SK-N-SH treated with all-trans-retinoic acid at 6 μM for 48 hours (cell line): ENCODE measurements at regions not wholly inside any gene's neighbourhood (a gene's known extent, or its start where the extent isn't known, plus 50 kb on each side); places are given as distances from the start of the nearest gene placed in this dataset.

Experiments used
- ATAC-seq: fragments of 200-7000 bp; cut with Tn5 transposase; 3 replicates; pipeline ENCODE4 v1.9.1; 2020; ENCODE audit warnings: mild to moderate bottlenecking, moderate library complexity
- CSDC2 ChIP-seq: fragments of 250-450 bp; sonication (Bioruptor Pico); IDR thresholded peaks from 2 replicates; pipeline ENCODE4 v1.5.0; 2020; ENCODE audit warnings: mild to moderate bottlenecking, moderate library complexity
- ESRRG ChIP-seq: fragments of 250-450 bp; sonication (Bioruptor Pico); IDR thresholded peaks from 2 replicates; pipeline ENCODE4 v1.6.1; 2021; ENCODE audit warnings: mild to moderate bottlenecking
- OSR1 ChIP-seq: fragments of 250-450 bp; sonication (Bioruptor Pico); IDR thresholded peaks from 2 replicates; pipeline ENCODE4 v1.8.0; 2022; ENCODE audit warnings: moderate library complexity, mild to moderate bottlenecking, inconsistent platforms
- POU6F1 ChIP-seq: fragments of 250-450 bp; sonication (Bioruptor Pico); IDR thresholded peaks from 2 replicates; pipeline ENCODE4 v1.8.0; 2021; ENCODE audit warnings: low read depth, mild to moderate bottlenecking, moderate library complexity, borderline replicate concordance
- PPARA ChIP-seq: fragments of 250-450 bp; sonication (Bioruptor Pico); IDR thresholded peaks from 2 replicates; pipeline ENCODE4 v1.5.0; 2020; ENCODE audit warnings: mild to moderate bottlenecking, borderline replicate concordance
- RARB ChIP-seq: fragments of 250-450 bp; sonication (Bioruptor Pico); IDR thresholded peaks from 2 replicates; pipeline ENCODE4 v1.8.0; 2021; ENCODE audit warnings: mild to moderate bottlenecking, moderate library complexity
- SNAI2 ChIP-seq: fragments of 250-450 bp; sonication (Bioruptor Pico); IDR thresholded peaks from 2 replicates; pipeline ENCODE4 v1.5.0; 2020; ENCODE audit warnings: mild to moderate bottlenecking, moderate library complexity
- TCF4 ChIP-seq: fragments of 250-450 bp; sonication (Bioruptor Pico); IDR thresholded peaks from 2 replicates; pipeline ENCODE4 v1.8.0; 2021; ENCODE audit warnings: mild to moderate bottlenecking, moderate library complexity, borderline replicate concordance
- TOX ChIP-seq: fragments of 250-450 bp; sonication (Bioruptor Pico); IDR thresholded peaks from 2 replicates; pipeline ENCODE4 v1.8.0; 2021; ENCODE audit warnings: mild to moderate bottlenecking, moderate library complexity, borderline replicate concordance
- TSHZ2 ChIP-seq: fragments of 250-450 bp; sonication (Bioruptor Pico); IDR thresholded peaks from 2 replicates; pipeline ENCODE4 v1.5.0; 2020; ENCODE audit warnings: mild to moderate bottlenecking, moderate library complexity
- ZC3H10 ChIP-seq: fragments of 250-450 bp; sonication (Bioruptor Pico); IDR thresholded peaks from 2 replicates; pipeline ENCODE4 v1.5.1; 2021; ENCODE audit warnings: mild to moderate bottlenecking, moderate library complexity
- ZFP3 ChIP-seq: fragments of 250-450 bp; sonication (Bioruptor Pico); IDR thresholded peaks from 2 replicates; pipeline ENCODE4 v1.5.0; 2020; ENCODE audit warnings: mild to moderate bottlenecking, moderate library complexity
- ZFP30 ChIP-seq: fragments of 450-650 bp; formaldehyde crosslinking; IDR thresholded peaks from 2 replicates; pipeline ENCODE4 v1.5.0; 2022; ENCODE audit warnings: mild to moderate bottlenecking, moderate library complexity
- ZNF565 ChIP-seq: fragments of 450-650 bp; formaldehyde crosslinking; conservative IDR thresholded peaks from 2 replicates; pipeline ENCODE4 v1.5.0; 2020; ENCODE audit warnings: low read depth, mild to moderate bottlenecking, moderate library complexity
- ZNF70 ChIP-seq: fragments of 450-650 bp; formaldehyde crosslinking; IDR thresholded peaks from 2 replicates; pipeline ENCODE4 v1.5.0; 2020; ENCODE audit warnings: mild to moderate bottlenecking, moderate library complexity
- TF ChIP-seq, protein P1 (sequence below): fragments of 250-450 bp; sonication (Bioruptor Pico); IDR thresholded peaks from 2 replicates; pipeline ENCODE4 v1.5.1; 2020; ENCODE audit warnings: low read depth, mild to moderate bottlenecking, moderate library complexity
- TF ChIP-seq, protein P2 (sequence below): fragments of 250-450 bp; sonication (Bioruptor Pico); IDR thresholded peaks from 2 replicates; pipeline ENCODE4 v1.5.1; 2021; ENCODE audit warnings: mild to moderate bottlenecking, moderate library complexity

DNA sequence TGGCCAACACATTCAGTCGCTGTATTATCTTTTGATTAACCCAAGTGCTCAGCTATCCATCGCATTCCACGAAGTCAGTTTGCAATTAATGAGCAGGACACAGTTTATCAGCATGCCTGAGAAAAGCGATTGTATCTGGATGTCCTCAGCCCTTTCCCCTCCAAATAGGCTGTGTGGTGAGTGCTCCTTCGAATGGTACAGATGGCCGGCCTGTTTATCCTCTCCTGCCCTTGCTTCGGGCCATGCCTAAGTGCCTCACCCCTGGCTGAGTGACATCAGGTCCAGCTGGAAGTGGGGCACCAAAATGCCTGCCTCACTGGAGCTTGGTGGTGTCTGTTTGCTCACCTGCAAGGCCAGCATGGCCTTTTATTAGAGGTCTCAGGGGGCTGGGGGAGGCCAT lies 317.3 kb downstream of the GADD45G start:
- no peak for TF ChIP-seq TOX (CRISPR knock-in tag)
- TF ChIP-seq TCF4 (CRISPR knock-in tag), result peak; percentile 53; the same call in 1 of the 2 replicates
- no peak for TF ChIP-seq ZC3H10 (CRISPR knock-in tag)
- no peak for TF ChIP-seq CSDC2 (CRISPR knock-in tag)
- no peak for ATAC-seq

GRCh38 chr9:89923174-89923573 lies 318.4 kb downstream of the GADD45G start:
- no peak for TF ChIP-seq ESRRG (CRISPR knock-in tag)
- no peak for TF ChIP-seq RARB (CRISPR knock-in tag)
- ATAC-seq, result no peak

DNA sequence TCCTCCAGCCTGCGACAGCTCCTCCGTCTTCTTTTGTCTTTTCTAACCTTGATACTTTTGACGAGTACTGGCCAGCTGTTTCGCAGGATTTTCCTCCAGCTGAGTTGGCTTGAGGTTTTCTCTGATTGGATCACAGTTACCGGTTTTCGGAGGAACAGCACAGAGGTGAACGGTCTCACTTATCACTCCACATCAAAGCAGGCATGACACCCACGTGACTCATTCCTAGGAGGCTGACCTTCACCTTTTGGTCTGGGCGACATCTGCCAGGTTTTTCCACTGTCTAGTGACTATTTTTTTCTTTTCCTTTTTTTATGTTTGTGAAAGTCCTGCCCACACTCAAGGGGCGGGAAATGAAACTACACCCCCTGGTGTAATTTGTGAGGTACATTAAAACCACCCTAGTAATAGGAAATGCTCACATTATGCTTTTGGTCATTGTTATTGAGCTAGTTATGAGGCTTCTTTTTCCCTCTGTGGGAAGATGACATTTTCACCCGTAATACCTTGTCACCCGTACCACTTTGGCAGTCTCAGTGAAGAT lies 319.2 kb downstream of the GADD45G start:
- no peak for TF ChIP-seq ZFP30 (CRISPR knock-in tag)
- TF ChIP-seq, all 23 proteins: peak for 0

GRCh38 chr9:89924611-89925010 lies 319.8 kb downstream of the GADD45G start:
- TF ChIP-seq ZFP3 (CRISPR knock-in tag) (no peak), SNAI2 (no peak), POU6F1 (CRISPR knock-in tag) (no peak), PPARA (CRISPR knock-in tag) (no peak), OSR1 (CRISPR knock-in tag) (no peak)
- TF ChIP-seq, protein P1, sequence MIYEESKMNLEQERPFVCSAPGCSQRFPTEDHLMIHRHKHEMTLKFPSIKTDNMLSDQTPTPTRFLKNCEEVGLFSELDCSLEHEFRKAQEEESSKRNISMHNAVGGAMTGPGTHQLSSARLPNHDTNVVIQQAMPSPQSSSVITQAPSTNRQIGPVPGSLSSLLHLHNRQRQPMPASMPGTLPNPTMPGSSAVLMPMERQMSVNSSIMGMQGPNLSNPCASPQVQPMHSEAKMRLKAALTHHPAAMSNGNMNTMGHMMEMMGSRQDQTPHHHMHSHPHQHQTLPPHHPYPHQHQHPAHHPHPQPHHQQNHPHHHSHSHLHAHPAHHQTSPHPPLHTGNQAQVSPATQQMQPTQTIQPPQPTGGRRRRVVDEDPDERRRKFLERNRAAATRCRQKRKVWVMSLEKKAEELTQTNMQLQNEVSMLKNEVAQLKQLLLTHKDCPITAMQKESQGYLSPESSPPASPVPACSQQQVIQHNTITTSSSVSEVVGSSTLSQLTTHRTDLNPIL (CRISPR knock-in tag), result no peak
- ATAC-seq, result no peak

More for the DNA sequence above, 319.2 kb downstream of the GADD45G start:
- no peak for ATAC-seq

GRCh38 chr9:89926167-89926566 lies 321.4 kb downstream of the GADD45G start:
- no peak for ATAC-seq
- no peak for TF ChIP-seq TSHZ2
- no peak for TF ChIP-seq ZNF70 (CRISPR knock-in tag)
- no peak for TF ChIP-seq TOX (CRISPR knock-in tag)

- TF ChIP-seq, protein P2, sequence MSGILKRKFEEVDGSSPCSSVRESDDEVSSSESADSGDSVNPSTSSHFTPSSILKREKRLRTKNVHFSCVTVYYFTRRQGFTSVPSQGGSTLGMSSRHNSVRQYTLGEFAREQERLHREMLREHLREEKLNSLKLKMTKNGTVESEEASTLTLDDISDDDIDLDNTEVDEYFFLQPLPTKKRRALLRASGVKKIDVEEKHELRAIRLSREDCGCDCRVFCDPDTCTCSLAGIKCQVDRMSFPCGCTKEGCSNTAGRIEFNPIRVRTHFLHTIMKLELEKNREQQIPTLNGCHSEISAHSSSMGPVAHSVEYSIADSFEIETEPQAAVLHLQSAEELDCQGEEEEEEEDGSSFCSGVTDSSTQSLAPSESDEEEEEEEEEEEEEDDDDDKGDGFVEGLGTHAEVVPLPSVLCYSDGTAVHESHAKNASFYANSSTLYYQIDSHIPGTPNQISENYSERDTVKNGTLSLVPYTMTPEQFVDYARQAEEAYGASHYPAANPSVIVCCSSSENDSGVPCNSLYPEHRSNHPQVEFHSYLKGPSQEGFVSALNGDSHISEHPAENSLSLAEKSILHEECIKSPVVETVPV, result no peak
- TF ChIP-seq ZNF565 (CRISPR knock-in tag) (no peak), TCF4 (CRISPR knock-in tag) (no peak)
- no peak for ATAC-seq
Observed at GRCh38 chr9:89926691-89927220, 321.9 kb downstream of the GADD45G start.
